Liver (tissue), 7 donors: ENCODE measurements at regions not wholly inside any gene's neighbourhood (a gene's known extent, or its start where the extent isn't known, plus 50 kb on each side); places are given as distances from the start of the nearest gene placed in this dataset.

ENCODE experiments used
- DNase-seq: peaks from one replicate; pipeline ENCODE4 v3.0.0-alpha.2; 2017; ENCODE audit warnings: low spot score
- H3K27ac ChIP-seq, 2 donors: one replicate each; pipeline ENCODE4 v1.7.0; 2013; ENCODE audit warnings: inconsistent platforms in 2 of 2, low read length in 2 of 2, control low read depth in 1 of 2, low read depth in 1 of 2, mild to moderate bottlenecking in 1 of 2
- H3K27me3 ChIP-seq, 4 donors: one replicate each; pipeline versions ENCODE4 v1.6.1 to v1.7.0; 2013; ENCODE audit warnings: low read length in 3 of 4, inconsistent platforms in 1 of 4, mild to moderate bottlenecking in 1 of 4, moderate library complexity in 1 of 4; ENCODE audit not compliant: control insufficient read depth in 4 of 4, insufficient read depth in 4 of 4
- H3K36me3 ChIP-seq, 4 donors: one replicate each; pipeline versions ENCODE4 v1.6.1 to v1.7.0; 2013; ENCODE audit warnings: low read length in 3 of 4, mild to moderate bottlenecking in 3 of 4, low read depth in 1 of 4, moderate library complexity in 1 of 4; ENCODE audit not compliant: control insufficient read depth in 4 of 4, insufficient read depth in 3 of 4
- H3K4me1 ChIP-seq, 4 donors: one replicate each; pipeline versions ENCODE4 v1.6.1 to v1.7.0; 2013; ENCODE audit warnings: low read length in 3 of 4, mild to moderate bottlenecking in 3 of 4, moderate library complexity in 1 of 4; ENCODE audit not compliant: control insufficient read depth in 4 of 4, insufficient read depth in 4 of 4
- H3K4me3 ChIP-seq, 3 donors: one replicate each; pipeline versions ENCODE4 v1.6.1 to v1.7.0; 2013; ENCODE audit warnings: low read length in 3 of 3, control low read depth in 1 of 3, low read depth in 1 of 3, mild to moderate bottlenecking in 1 of 3
- H3K9ac ChIP-seq, 2 donors: one replicate each; pipeline ENCODE4 v1.7.0; 2013; ENCODE audit warnings: low read length in 2 of 2, mild to moderate bottlenecking in 2 of 2, moderate library complexity in 2 of 2, control low read depth in 1 of 2, low read depth in 1 of 2
- H3K9me3 ChIP-seq, 4 donors: one replicate each; pipeline versions ENCODE4 v1.6.1 to v1.7.0; 2013; ENCODE audit warnings: low read length in 3 of 4; ENCODE audit not compliant: control insufficient read depth in 4 of 4
- EGR1 ChIP-seq, 2 donors: IDR thresholded peaks; 2 replicates each; pipeline ENCODE4 v1.6.1; 2016 to 2018; ENCODE audit warnings: antibody characterized with exemption in 2 of 2, low read depth in 2 of 2
- FOXA2 ChIP-seq: IDR thresholded peaks from 2 replicates; pipeline ENCODE4 v1.6.1; 2016; ENCODE audit warnings: antibody characterized with exemption
- GABPA ChIP-seq, 2 donors: IDR thresholded peaks in 1 of 2; conservative IDR thresholded peaks in 1 of 2; 2 replicates each; pipeline ENCODE4 v1.6.1; 2016; ENCODE audit warnings: antibody characterized with exemption in 2 of 2, mild to moderate bottlenecking in 1 of 2, moderate library complexity in 1 of 2
- HNF4A ChIP-seq, 2 donors: conservative IDR thresholded peaks; 2 replicates each; pipeline ENCODE4 v1.6.1; 2016; ENCODE audit warnings: antibody characterized with exemption in 2 of 2, mild to moderate bottlenecking in 2 of 2
- HNF4G ChIP-seq: IDR thresholded peaks from 2 replicates; pipeline ENCODE4 v1.6.1; 2016; ENCODE audit warnings: antibody characterized with exemption
- NR2F2 ChIP-seq: IDR thresholded peaks from 2 replicates; pipeline ENCODE4 v1.6.1; 2016; ENCODE audit warnings: antibody characterized with exemption
- RAD21 ChIP-seq, 2 donors: IDR thresholded peaks; 2 replicates each; pipeline ENCODE4 v1.6.1; 2016; ENCODE audit warnings: antibody characterized with exemption in 2 of 2, mild to moderate bottlenecking in 2 of 2
- RXRA ChIP-seq, 2 donors: IDR thresholded peaks; 2 replicates each; pipeline ENCODE4 v1.6.1; 2017 to 2018; ENCODE audit warnings: antibody characterized with exemption in 2 of 2, mild to moderate bottlenecking in 1 of 2
- SP1 ChIP-seq: IDR thresholded peaks from 2 replicates; pipeline ENCODE4 v1.6.1; 2018; ENCODE audit warnings: antibody characterized with exemption, mild to moderate bottlenecking
- TAF1 ChIP-seq: conservative IDR thresholded peaks from 2 replicates; pipeline ENCODE4 v1.6.1; 2016; ENCODE audit warnings: antibody characterized with exemption, mild to moderate bottlenecking
- YY1 ChIP-seq: IDR thresholded peaks from 2 replicates; pipeline ENCODE4 v1.6.1; 2016; ENCODE audit warnings: antibody characterized with exemption, mild to moderate bottlenecking
- WGBS: extraction: QIAGEN DNeasy Blood & Tissue Kit; methylation state at CpG from one replicate; pipeline ENCODE4 v1.1.7; 2013; 5-methylcytosine and 5-hydroxymethylcytosine counted together
- TF ChIP-seq, protein P1 (sequence below): IDR thresholded peaks from 2 replicates; pipeline ENCODE4 v1.6.1; 2016; ENCODE audit warnings: antibody characterized with exemption, mild to moderate bottlenecking
- TF ChIP-seq, protein P2 (sequence below): IDR thresholded peaks from 2 replicates; pipeline ENCODE4 v1.6.1; 2016; ENCODE audit warnings: antibody characterized with exemption
- TF ChIP-seq, protein P3 (sequence below): IDR thresholded peaks from 2 replicates; pipeline ENCODE4 v1.6.1; 2016; ENCODE audit warnings: antibody characterized with exemption
- donor health status: healthy.
- donor health status: healthy.
- donor health status: healthy.
- donor health status: healthy.

DNA sequence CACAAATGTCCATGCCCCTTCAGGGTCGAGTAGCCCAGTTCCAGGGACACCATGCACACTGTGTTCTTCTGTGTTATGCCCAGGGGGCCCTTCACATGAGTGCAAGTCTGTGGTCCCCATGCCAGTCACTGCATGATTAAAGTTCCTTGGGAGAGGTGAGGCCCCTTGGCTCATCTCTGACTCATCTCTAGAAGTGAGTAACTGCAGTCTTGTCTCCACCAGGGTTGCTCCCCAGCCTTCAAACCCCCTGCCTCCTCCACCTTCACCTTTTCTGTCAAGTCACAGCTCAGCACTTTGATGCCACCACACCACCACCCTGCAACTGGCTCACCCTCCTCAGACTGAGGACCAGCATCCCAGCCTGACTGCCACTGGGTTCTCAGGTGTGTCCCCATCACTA, 161.7 kb downstream of the UNC5CL start (continued):
- TF ChIP-seq, protein P1, sequence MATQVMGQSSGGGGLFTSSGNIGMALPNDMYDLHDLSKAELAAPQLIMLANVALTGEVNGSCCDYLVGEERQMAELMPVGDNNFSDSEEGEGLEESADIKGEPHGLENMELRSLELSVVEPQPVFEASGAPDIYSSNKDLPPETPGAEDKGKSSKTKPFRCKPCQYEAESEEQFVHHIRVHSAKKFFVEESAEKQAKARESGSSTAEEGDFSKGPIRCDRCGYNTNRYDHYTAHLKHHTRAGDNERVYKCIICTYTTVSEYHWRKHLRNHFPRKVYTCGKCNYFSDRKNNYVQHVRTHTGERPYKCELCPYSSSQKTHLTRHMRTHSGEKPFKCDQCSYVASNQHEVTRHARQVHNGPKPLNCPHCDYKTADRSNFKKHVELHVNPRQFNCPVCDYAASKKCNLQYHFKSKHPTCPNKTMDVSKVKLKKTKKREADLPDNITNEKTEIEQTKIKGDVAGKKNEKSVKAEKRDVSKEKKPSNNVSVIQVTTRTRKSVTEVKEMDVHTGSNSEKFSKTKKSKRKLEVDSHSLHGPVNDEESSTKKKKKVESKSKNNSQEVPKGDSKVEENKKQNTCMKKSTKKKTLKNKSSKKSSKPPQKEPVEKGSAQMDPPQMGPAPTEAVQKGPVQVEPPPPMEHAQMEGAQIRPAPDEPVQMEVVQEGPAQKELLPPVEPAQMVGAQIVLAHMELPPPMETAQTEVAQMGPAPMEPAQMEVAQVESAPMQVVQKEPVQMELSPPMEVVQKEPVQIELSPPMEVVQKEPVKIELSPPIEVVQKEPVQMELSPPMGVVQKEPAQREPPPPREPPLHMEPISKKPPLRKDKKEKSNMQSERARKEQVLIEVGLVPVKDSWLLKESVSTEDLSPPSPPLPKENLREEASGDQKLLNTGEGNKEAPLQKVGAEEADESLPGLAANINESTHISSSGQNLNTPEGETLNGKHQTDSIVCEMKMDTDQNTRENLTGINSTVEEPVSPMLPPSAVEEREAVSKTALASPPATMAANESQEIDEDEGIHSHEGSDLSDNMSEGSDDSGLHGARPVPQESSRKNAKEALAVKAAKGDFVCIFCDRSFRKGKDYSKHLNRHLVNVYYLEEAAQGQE: no peak
- TF ChIP-seq RXRA (IDR thresholded peaks at IDR 0.05): no peak

DNA sequence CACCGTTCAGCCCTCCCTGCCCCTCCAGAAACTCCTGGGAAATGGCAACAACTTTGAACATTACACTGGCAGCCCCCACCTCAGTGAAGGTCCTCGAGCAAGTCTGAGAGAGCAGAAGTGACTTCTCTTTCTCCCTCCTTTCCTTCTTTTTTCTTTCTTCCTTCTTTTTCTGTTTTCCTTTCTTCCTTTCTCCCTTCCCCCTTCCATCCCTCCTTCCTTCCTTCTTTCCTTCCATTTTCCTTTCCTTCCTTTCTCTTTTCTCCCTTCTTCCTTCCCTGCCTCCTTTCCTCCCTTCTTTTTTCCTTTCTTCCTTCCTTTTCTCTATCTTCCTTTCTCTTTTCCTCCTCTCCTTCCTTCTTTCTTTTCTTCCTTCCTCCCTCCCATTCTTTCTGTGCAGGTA, 162.7 kb downstream of the UNC5CL start:
- WGBS: 66% methylated on average over 2 of the region's 2 CpGs
- Histone ChIP-seq H3K27ac (no peak overlapping the region), H3K27me3 (no peaks in the 10 kb centered on the region), H3K9me3 (no peaks in the 10 kb centered on the region), H3K9ac (no peak overlapping the region), H3K4me3 (no peak overlapping the region), H3K4me1 (no peaks in the 10 kb centered on the region), H3K36me3 (no peaks in the 10 kb centered on the region)
- TF ChIP-seq, protein P1: no peak
- TF ChIP-seq, protein P2, sequence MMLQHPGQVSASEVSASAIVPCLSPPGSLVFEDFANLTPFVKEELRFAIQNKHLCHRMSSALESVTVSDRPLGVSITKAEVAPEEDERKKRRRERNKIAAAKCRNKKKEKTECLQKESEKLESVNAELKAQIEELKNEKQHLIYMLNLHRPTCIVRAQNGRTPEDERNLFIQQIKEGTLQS: no peak
- no peak for TF ChIP-seq YY1
- TF ChIP-seq, protein P3, sequence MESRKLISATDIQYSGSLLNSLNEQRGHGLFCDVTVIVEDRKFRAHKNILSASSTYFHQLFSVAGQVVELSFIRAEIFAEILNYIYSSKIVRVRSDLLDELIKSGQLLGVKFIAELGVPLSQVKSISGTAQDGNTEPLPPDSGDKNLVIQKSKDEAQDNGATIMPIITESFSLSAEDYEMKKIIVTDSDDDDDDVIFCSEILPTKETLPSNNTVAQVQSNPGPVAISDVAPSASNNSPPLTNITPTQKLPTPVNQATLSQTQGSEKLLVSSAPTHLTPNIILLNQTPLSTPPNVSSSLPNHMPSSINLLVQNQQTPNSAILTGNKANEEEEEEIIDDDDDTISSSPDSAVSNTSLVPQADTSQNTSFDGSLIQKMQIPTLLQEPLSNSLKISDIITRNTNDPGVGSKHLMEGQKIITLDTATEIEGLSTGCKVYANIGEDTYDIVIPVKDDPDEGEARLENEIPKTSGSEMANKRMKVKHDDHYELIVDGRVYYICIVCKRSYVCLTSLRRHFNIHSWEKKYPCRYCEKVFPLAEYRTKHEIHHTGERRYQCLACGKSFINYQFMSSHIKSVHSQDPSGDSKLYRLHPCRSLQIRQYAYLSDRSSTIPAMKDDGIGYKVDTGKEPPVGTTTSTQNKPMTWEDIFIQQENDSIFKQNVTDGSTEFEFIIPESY: no peak
- no peak for TF ChIP-seq RAD21 (IDR thresholded peaks at IDR 0.05)
- TF ChIP-seq HNF4G: no peak
- no peak for TF ChIP-seq NR2F2
- TF ChIP-seq TAF1: no peak
- TF ChIP-seq FOXA2: no peak
- TF ChIP-seq GABPA (IDR thresholded peaks at IDR 0.05 in 1 of 2, conservative IDR thresholded peaks at IDR 0.05 in 1 of 2): no peak
- TF ChIP-seq EGR1 (IDR thresholded peaks at IDR 0.05; ENCODE audit: low read depth in 2 of 2): no peak
- TF ChIP-seq HNF4A (conservative IDR thresholded peaks at IDR 0.05): no peak
- no peak for TF ChIP-seq SP1
- DNase-seq: no peak
